ENCODE measurements at regions not wholly inside any gene's neighbourhood (a gene's known extent, or its start where the extent isn't known, plus 50 kb on each side); places are given as distances from the start of the nearest gene placed in this dataset.

DNA sequence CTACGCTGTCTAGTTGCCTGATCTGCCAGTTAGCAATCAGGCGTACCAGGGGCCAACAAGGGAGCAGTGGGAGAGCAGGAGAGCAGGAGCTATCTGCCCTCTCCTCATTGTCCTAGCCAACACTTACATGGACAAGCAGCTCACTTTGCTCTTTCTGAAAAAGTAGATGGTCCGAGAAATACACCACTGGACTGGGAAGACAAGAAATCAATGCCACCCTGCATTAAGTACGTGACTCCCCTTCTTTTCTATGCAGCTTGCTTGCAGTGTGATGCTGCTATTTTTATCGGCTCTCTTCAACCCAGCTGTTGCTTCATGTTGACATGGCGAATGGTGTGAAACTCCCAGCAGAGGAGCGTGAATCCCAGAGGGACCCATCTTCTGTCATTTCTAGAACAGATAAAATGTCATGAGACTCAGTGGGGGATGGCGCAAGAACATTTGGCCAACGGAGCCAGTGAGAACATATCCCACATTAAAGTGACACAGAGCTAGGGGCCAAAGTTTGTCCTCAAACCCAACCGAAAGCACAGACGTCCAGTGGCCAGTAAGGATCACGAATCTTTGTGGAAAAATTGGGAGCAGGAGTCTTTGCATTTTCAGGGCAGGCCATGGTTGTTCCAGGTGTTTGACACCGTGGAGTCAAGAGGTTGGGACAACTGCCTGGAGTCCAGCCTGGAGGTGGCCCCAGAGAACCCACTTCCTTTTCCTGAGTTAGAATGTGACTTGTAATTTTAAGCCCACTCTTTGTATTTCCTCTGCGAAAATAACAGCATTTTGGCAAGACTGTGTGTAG, 53.7 kb upstream of the MEF2A start:
- peak; percentile 33 for DNase-seq

DNA sequence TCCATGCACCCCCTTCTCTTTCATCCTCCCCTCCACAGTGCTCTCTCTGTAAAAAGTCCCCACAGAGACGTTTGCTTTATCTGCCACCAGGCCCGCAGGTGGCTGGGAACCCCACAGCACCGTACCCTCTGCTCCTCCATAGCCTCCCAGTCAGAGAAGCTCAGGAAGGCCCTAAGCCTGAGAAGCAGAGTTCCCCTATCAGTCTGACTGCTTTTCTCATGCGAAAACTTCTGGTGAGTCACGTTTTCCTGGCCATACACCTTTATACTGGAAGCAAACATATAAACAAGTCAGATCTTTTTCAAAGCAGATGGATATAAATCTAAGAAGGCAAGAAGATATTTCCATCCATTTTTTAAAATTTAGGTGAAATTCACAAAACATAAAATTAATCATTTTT, 51.5 kb upstream of the MEF2A start:
- DNase-seq, result no peak
